GM23338 (cell line): ENCODE measurements at regions not wholly inside any gene's neighbourhood (a gene's known extent, or its start where the extent isn't known, plus 50 kb on each side); places are given as distances from the start of the nearest gene placed in this dataset.

Experiments used
- ATAC-seq: fragments of 200-7000 bp; cut with Tn5 transposase; 3 replicates; pipeline ENCODE4 v1.9.1; 2020
- DNase-seq: peaks from one replicate; pipeline ENCODE4 v3.0.0-alpha.2; 2015; ENCODE audit warnings: low spot score
- H2AFZ ChIP-seq: fragments of 200-600 bp; sonication (generic); 2 replicates; pipeline ENCODE4 v1.8.0; 2016; ENCODE audit warnings: antibody characterized with exemption, mild to moderate bottlenecking, moderate library complexity
- H3F3A ChIP-seq: fragments of 200-600 bp; sonication (generic); replicated peaks from 2 replicates; pipeline ENCODE4 v1.8.0; 2017; ENCODE audit warnings: antibody characterized with exemption, mixed run types, low read depth
- H3K27ac ChIP-seq: fragments of 200-600 bp; sonication (generic); 2 replicates; pipeline ENCODE4 v1.6.1; 2016; ENCODE audit warnings: low read depth
- H3K27me3 ChIP-seq: fragments of 200-600 bp; sonication (generic); 2 replicates; pipeline ENCODE4 v1.8.0; 2016; ENCODE audit warnings: mild to moderate bottlenecking, mixed run types, moderate library complexity; ENCODE audit not compliant: insufficient read depth
- H3K36me3 ChIP-seq: fragments of 200-600 bp; sonication (generic); 2 replicates; pipeline ENCODE4 v1.8.0; 2016; ENCODE audit warnings: mild to moderate bottlenecking; ENCODE audit not compliant: insufficient read depth
- H3K4me1 ChIP-seq: fragments of 200-600 bp; sonication (generic); 2 replicates; pipeline ENCODE4 v1.8.0; 2016; ENCODE audit warnings: mild to moderate bottlenecking, moderate library complexity; ENCODE audit not compliant: insufficient read depth
- H3K4me2 ChIP-seq: fragments of 200-600 bp; sonication (generic); 2 replicates; pipeline ENCODE4 v1.7.1; 2017; ENCODE audit warnings: mixed run types
- H3K4me3 ChIP-seq: fragments of 200-600 bp; sonication (generic); 2 replicates; pipeline ENCODE4 v1.6.1; 2016; ENCODE audit warnings: mixed run types
- H3K79me2 ChIP-seq: fragments of 200-600 bp; sonication (generic); replicated peaks from 2 replicates; pipeline ENCODE4 v1.8.0; 2017; ENCODE audit warnings: mild to moderate bottlenecking; ENCODE audit not compliant: insufficient read depth
- H3K9me2 ChIP-seq: fragments of 200-600 bp; sonication (generic); 2 replicates; pipeline ENCODE4 v1.8.0; 2017; ENCODE audit not compliant: insufficient read depth
- H4K20me1 ChIP-seq: fragments of 200-600 bp; sonication (generic); replicated peaks from 2 replicates; pipeline ENCODE4 v1.8.0; 2017; ENCODE audit warnings: mild to moderate bottlenecking; ENCODE audit not compliant: insufficient read depth
- H3K27ac Mint-ChIP-seq: 2 replicates; pipeline ENCODE4 v1.8.0; 2020; ENCODE audit warnings: inconsistent platforms, mild to moderate bottlenecking, moderate library complexity, mixed read lengths
- H3K27me3 Mint-ChIP-seq: 3 replicates; pipeline ENCODE4 v1.8.0; 2022; ENCODE audit warnings: low read depth, mild to moderate bottlenecking, moderate library complexity, mixed read lengths, inconsistent platforms; ENCODE audit not compliant: insufficient read depth, poor library complexity
- H3K36me3 Mint-ChIP-seq: 3 replicates; pipeline ENCODE4 v1.8.0; 2021; ENCODE audit warnings: low read depth, mild to moderate bottlenecking, inconsistent platforms, moderate library complexity, mixed read lengths
- H3K4me1 Mint-ChIP-seq: 3 replicates; pipeline ENCODE4 v1.8.0; 2020; ENCODE audit warnings: mild to moderate bottlenecking, inconsistent platforms, mixed read lengths
- H3K4me3 Mint-ChIP-seq: 3 replicates; pipeline ENCODE4 v1.8.0; 2021; ENCODE audit warnings: moderate library complexity, mild to moderate bottlenecking, inconsistent platforms, mixed read lengths
- H3K9me3 Mint-ChIP-seq: 3 replicates; pipeline ENCODE4 v1.8.0; 2020; ENCODE audit warnings: moderate library complexity, mild to moderate bottlenecking, inconsistent platforms, mixed read lengths
- CREB1 ChIP-seq: fragments of 250-450 bp; sonication (Bioruptor Pico); IDR thresholded peaks from 2 replicates; pipeline ENCODE4 v1.5.0; 2020; ENCODE audit warnings: low read depth, mild to moderate bottlenecking, moderate library complexity
- CTCF ChIP-seq, 2 experiments: fragments of 200-600 bp in 1 of 2; sonication (generic) in 1 of 2; conservative IDR thresholded peaks; 2 replicates each; pipeline versions ENCODE4 v1.5.1 to v1.6.1; 2016 to 2017; ENCODE audit warnings: antibody characterized with exemption in 2 of 2, low read depth in 2 of 2, mild to moderate bottlenecking in 2 of 2, moderate library complexity in 1 of 2
- ETS1 ChIP-seq: IDR thresholded peaks from 2 replicates; pipeline ENCODE4 v1.6.1; 2016; ENCODE audit warnings: antibody characterized with exemption
- EZH2 ChIP-seq: fragments of 200-600 bp; sonication (generic); IDR thresholded peaks from one replicate; pipeline ENCODE4 v1.8.0; 2017; ENCODE audit warnings: antibody characterized with exemption, mild to moderate bottlenecking, low read depth; ENCODE audit not compliant: unreplicated experiment
- EZH2phosphoT487 ChIP-seq: fragments of 200-600 bp; sonication (generic); IDR thresholded peaks from one replicate; pipeline ENCODE4 v1.8.1; 2018; ENCODE audit warnings: antibody characterized with exemption; ENCODE audit not compliant: unreplicated experiment
- JUNB ChIP-seq: IDR thresholded peaks from one replicate; pipeline ENCODE4 v1.6.1; 2016; ENCODE audit warnings: antibody characterized with exemption; ENCODE audit not compliant: unreplicated experiment
- NANOG ChIP-seq: IDR thresholded peaks from 2 replicates; pipeline ENCODE4 v1.6.1; 2016; ENCODE audit warnings: antibody characterized with exemption, borderline replicate concordance
- POLR2AphosphoS5 ChIP-seq: IDR thresholded peaks from 2 replicates; pipeline ENCODE4 v1.6.1; 2016; ENCODE audit warnings: antibody characterized with exemption, low read depth
- REST ChIP-seq: IDR thresholded peaks from one replicate; pipeline ENCODE4 v1.6.1; 2018; ENCODE audit warnings: antibody characterized with exemption; ENCODE audit not compliant: unreplicated experiment
- STAT1 ChIP-seq: IDR thresholded peaks from one replicate; pipeline ENCODE4 v1.6.1; 2016; ENCODE audit warnings: antibody characterized with exemption; ENCODE audit not compliant: unreplicated experiment
- ZNF114 ChIP-seq: fragments of 250-450 bp; sonication (Bioruptor Pico); IDR thresholded peaks from 2 replicates; pipeline ENCODE4 v1.5.0; 2020; ENCODE audit warnings: mild to moderate bottlenecking, moderate library complexity

DNA sequence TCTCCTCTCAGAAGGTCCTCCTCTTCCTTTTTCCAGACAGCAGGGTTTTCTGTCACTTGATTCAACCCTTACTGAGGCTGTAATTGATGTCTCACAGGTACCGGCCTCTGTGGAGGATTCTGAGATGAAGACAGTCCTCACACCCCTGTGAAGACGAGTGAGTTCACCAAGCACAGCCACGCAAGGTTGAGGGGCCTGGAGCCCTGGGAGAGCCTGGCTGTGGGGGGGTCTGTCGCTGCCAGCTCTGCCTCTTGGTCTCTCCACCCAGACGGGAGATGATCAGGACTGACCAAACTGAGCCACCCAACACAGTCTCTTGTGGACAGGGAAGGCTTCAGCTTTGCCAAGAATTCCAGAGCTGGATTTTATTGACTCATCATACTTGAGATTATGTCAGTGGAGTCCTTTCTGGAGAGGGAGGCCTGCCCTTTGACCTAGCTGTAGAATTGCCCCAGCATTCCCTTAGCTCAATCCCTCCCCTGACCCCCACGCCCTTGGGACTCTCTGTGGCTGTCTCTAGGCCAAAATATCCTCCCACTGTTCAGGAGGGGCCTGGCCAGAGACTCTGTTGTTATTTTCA is 51.1 kb upstream of the CRHR1 start:
- DNase-seq (no peak), ATAC-seq (no peak)
- H3K36me3 Mint-ChIP-seq = no peaks in the 10 kb centered on the region
- peaks cover 6% of the 10 kb centered on the region for H3K27me3 Mint-ChIP-seq
- no peak overlapping the region for H3K27ac ChIP-seq
- H3K4me1 Mint-ChIP-seq = no peaks in the 10 kb centered on the region
- H3F3A ChIP-seq = no peaks in the 10 kb centered on the region
- H2AFZ ChIP-seq = no peak overlapping the region
- no peak overlapping the region for H3K4me2 ChIP-seq
- H3K4me3 ChIP-seq = no peak overlapping the region
- no peaks in the 10 kb centered on the region for H3K4me1 ChIP-seq
- H3K27me3 ChIP-seq = no peaks in the 10 kb centered on the region
- no peaks in the 10 kb centered on the region for H3K79me2 ChIP-seq
- H3K9me2 ChIP-seq = no peaks in the 10 kb centered on the region
- H3K9me3 Mint-ChIP-seq = peaks cover 4% of the 10 kb centered on the region; the same call in 2 of the 3 replicates
- H4K20me1 ChIP-seq = no peaks in the 10 kb centered on the region
- no peak overlapping the region for H3K4me3 Mint-ChIP-seq
- TF ChIP-seq ZNF114 (no peak), ETS1 (no peak), STAT1 (no peak), JUNB (no peak), CREB1 (CRISPR knock-in tag) (no peak), CTCF (conservative IDR thresholded peaks at IDR 0.05; ENCODE audit: low read depth in 2 of 2) (no peak), POLR2AphosphoS5 (no peak), REST (no peak), EZH2phosphoT487 (no peak), EZH2 (no peak), NANOG (no peak)
- no peaks in the 10 kb centered on the region for H3K36me3 ChIP-seq
- H3K27ac Mint-ChIP-seq = no peak overlapping the region
